ENCODE measurements at regions not wholly inside any gene's neighbourhood (a gene's known extent, or its start where the extent isn't known, plus 50 kb on each side); places are given as distances from the start of the nearest gene placed in this dataset.

DNA sequence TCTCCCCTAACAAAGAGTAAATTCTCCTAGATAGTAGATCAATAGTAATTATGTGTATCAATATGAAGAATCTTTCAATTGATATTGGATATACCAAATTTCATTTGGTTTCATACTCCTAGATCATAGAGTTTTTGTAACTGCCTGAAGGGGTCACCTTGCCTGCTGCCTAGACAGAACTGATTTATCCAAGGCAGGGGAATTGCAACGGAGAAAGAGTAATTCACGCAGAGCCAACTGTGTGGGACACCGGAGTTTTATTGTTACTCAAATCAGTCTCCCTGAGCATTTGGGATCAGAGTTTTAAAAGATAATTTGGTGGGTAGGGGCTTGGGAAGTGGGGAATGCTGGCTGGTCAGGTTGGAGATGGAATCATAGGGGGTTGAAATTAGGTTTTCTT lies 92.2 kb upstream of the SLC8A1 start:
- POLR2A ChIA-PET, result no interaction called here
- no peaks in the 10 kb centered on the region for H3K27me3 ChIP-seq (replicated peaks in 1 of 2; ENCODE audit: control insufficient read depth in 2 of 2, insufficient read depth in 2 of 2, low read length in 1 of 2)
- intact Hi-C loops (cut with micrococcal nuclease; ENCODE audit: unreplicated experiment), result no loop called here
- RAD21 ChIA-PET (ENCODE audit: unreplicated experiment), result no interaction called here
- no peak overlapping the region for H3K9ac ChIP-seq (ENCODE audit: control insufficient read depth, insufficient read depth, low read length)
- H3K4me2 ChIP-seq (ENCODE audit: control insufficient read depth, insufficient read depth), result no peak overlapping the region
- WGBS (ENCODE audit: insufficient coverage, insufficient replicate concordance, low lambda C conversion rate, missing lambda C conversion rate), result 60% methylated on average over 3 of the region's 3 CpGs
- DNase-seq (ENCODE audit: low read depth, low spot score) (no peak), ATAC-seq (no peak), FAIRE-seq (no peak)
- no peaks in the 10 kb centered on the region for H3K36me3 ChIP-seq (ENCODE audit: control insufficient read depth in 2 of 2, insufficient read depth in 2 of 2, low read length in 1 of 2)
- in situ Hi-C loops (cut with MboI), result no loop called here
- BruUV-seq (replicated peaks), result no TSS peak
- H4K20me1 ChIP-seq (ENCODE audit: control insufficient read depth, insufficient read depth), result no peaks in the 10 kb centered on the region
- no peaks in the 10 kb centered on the region for H3K9me3 ChIP-seq (replicated peaks; ENCODE audit: control insufficient read depth, insufficient read depth, low read length)
- no peaks in the 10 kb centered on the region for H3K79me2 ChIP-seq (ENCODE audit: control insufficient read depth, insufficient read depth, low read length)
- H3K4me3 ChIP-seq, result no peak overlapping the region
- SMC1A ChIA-PET (ENCODE audit: uncharacterized antibody, unreplicated experiment), result interaction anchor here (1.7 kb wide), 1 partner anchor 95 kb away, joined by 4 read pairs; no protein-coding TSS in a partner anchor
- no peaks in the 10 kb centered on the region for H3K4me1 ChIP-seq (ENCODE audit: control insufficient read depth, insufficient read depth, low read length)
- H3K27ac ChIP-seq (ENCODE audit: control insufficient read depth, insufficient read depth), result no peak overlapping the region
- CTCF ChIA-PET, result no interaction called here
- H2AFZ ChIP-seq (ENCODE audit: control insufficient read depth, low read depth, low read length), result no peak overlapping the region
- TF ChIP-seq, protein P1, sequence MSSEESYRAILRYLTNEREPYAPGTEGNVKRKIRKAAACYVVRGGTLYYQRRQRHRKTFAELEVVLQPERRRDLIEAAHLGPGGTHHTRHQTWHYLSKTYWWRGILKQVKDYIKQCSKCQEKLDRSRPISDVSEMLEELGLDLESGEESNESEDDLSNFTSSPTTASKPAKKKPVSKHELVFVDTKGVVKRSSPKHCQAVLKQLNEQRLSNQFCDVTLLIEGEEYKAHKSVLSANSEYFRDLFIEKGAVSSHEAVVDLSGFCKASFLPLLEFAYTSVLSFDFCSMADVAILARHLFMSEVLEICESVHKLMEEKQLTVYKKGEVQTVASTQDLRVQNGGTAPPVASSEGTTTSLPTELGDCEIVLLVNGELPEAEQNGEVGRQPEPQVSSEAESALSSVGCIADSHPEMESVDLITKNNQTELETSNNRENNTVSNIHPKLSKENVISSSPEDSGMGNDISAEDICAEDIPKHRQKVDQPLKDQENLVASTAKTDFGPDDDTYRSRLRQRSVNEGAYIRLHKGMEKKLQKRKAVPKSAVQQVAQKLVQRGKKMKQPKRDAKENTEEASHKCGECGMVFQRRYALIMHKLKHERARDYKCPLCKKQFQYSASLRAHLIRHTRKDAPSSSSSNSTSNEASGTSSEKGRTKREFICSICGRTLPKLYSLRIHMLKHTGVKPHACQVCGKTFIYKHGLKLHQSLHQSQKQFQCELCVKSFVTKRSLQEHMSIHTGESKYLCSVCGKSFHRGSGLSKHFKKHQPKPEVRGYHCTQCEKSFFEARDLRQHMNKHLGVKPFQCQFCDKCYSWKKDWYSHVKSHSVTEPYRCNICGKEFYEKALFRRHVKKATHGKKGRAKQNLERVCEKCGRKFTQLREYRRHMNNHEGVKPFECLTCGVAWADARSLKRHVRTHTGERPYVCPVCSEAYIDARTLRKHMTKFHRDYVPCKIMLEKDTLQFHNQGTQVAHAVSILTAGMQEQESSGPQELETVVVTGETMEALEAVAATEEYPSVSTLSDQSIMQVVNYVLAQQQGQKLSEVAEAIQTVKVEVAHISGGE (CRISPR knock-in tag; IDR thresholded peaks at IDR 0.05), result no peak
- no peak for TF ChIP-seq JUND (IDR thresholded peaks at IDR 0.05; ENCODE audit: low read depth, low read length)
- TF ChIP-seq, protein P2, sequence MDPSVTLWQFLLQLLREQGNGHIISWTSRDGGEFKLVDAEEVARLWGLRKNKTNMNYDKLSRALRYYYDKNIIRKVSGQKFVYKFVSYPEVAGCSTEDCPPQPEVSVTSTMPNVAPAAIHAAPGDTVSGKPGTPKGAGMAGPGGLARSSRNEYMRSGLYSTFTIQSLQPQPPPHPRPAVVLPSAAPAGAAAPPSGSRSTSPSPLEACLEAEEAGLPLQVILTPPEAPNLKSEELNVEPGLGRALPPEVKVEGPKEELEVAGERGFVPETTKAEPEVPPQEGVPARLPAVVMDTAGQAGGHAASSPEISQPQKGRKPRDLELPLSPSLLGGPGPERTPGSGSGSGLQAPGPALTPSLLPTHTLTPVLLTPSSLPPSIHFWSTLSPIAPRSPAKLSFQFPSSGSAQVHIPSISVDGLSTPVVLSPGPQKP (IDR thresholded peaks at IDR 0.05; ENCODE audit: low read depth, low read length), result no peak
- TF ChIP-seq RAD21 (IDR thresholded peaks at IDR 0.05; ENCODE audit: insufficient read depth, low read depth, low read length), result no peak
- TF ChIP-seq, protein P3, sequence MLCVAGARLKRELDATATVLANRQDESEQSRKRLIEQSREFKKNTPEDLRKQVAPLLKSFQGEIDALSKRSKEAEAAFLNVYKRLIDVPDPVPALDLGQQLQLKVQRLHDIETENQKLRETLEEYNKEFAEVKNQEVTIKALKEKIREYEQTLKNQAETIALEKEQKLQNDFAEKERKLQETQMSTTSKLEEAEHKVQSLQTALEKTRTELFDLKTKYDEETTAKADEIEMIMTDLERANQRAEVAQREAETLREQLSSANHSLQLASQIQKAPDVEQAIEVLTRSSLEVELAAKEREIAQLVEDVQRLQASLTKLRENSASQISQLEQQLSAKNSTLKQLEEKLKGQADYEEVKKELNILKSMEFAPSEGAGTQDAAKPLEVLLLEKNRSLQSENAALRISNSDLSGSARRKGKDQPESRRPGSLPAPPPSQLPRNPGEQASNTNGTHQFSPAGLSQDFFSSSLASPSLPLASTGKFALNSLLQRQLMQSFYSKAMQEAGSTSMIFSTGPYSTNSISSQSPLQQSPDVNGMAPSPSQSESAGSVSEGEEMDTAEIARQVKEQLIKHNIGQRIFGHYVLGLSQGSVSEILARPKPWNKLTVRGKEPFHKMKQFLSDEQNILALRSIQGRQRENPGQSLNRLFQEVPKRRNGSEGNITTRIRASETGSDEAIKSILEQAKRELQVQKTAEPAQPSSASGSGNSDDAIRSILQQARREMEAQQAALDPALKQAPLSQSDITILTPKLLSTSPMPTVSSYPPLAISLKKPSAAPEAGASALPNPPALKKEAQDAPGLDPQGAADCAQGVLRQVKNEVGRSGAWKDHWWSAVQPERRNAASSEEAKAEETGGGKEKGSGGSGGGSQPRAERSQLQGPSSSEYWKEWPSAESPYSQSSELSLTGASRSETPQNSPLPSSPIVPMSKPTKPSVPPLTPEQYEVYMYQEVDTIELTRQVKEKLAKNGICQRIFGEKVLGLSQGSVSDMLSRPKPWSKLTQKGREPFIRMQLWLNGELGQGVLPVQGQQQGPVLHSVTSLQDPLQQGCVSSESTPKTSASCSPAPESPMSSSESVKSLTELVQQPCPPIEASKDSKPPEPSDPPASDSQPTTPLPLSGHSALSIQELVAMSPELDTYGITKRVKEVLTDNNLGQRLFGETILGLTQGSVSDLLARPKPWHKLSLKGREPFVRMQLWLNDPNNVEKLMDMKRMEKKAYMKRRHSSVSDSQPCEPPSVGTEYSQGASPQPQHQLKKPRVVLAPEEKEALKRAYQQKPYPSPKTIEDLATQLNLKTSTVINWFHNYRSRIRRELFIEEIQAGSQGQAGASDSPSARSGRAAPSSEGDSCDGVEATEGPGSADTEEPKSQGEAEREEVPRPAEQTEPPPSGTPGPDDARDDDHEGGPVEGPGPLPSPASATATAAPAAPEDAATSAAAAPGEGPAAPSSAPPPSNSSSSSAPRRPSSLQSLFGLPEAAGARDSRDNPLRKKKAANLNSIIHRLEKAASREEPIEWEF (IDR thresholded peaks at IDR 0.05; ENCODE audit: insufficient replicate concordance, low read depth, low read length), result no peak
- no peak for TF ChIP-seq SREBF1 (IDR thresholded peaks at IDR 0.05; ENCODE audit: low read length)
- TF ChIP-seq NFIC (IDR thresholded peaks at IDR 0.05; ENCODE audit: low read depth, low read length), result no peak
- no peak for TF ChIP-seq CBFB (IDR thresholded peaks at IDR 0.05; ENCODE audit: low read depth)
- TF ChIP-seq HDGF (IDR thresholded peaks at IDR 0.05), result no peak
- TF ChIP-seq ZNF274 (IDR thresholded peaks at IDR 0.05; ENCODE audit: insufficient read depth, insufficient read length), result no peak
- TF ChIP-seq SIX5 (IDR thresholded peaks at IDR 0.05; ENCODE audit: low read depth, low read length, severe bottlenecking), result no peak
- TF ChIP-seq CREM (IDR thresholded peaks at IDR 0.05; ENCODE audit: low read depth), result no peak
- TF ChIP-seq, protein P4, sequence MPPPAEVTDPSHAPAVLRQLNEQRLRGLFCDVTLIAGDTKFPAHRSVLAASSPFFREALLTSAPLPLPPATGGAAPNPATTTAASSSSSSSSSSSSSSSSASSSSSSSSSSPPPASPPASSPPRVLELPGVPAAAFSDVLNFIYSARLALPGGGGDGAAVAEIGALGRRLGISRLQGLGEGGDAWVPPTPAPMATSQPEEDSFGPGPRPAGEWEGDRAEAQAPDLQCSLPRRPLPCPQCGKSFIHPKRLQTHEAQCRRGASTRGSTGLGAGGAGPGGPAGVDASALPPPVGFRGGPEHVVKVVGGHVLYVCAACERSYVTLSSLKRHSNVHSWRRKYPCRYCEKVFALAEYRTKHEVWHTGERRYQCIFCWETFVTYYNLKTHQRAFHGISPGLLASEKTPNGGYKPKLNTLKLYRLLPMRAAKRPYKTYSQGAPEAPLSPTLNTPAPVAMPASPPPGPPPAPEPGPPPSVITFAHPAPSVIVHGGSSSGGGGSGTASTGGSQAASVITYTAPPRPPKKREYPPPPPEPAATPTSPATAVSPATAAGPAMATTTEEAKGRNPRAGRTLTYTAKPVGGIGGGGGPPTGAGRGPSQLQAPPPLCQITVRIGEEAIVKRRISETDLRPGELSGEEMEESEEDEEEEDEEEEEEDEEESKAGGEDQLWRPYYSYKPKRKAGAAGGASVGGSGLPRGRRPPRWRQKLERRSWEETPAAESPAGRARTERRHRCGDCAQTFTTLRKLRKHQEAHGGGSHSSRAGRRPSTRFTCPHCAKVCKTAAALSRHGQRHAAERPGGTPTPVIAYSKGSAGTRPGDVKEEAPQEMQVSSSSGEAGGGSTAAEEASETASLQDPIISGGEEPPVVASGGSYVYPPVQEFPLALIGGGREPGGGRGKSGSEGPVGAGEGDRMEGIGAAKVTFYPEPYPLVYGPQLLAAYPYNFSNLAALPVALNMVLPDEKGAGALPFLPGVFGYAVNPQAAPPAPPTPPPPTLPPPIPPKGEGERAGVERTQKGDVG (CRISPR knock-in tag; IDR thresholded peaks at IDR 0.05), result no peak

Data from GM12878 (cell line).